ENCODE measurements at regions not wholly inside any gene's neighbourhood (a gene's known extent, or its start where the extent isn't known, plus 50 kb on each side); places are given as distances from the start of the nearest gene placed in this dataset.
A peak's percentile ranks its signal among the peaks of the same experiment; 100 is the strongest.
"Not testable (repeated sequence)": the region's sequence is repeated elsewhere in the genome, so short reads cannot be mapped to it uniquely, and the experiment has no call there.

- peak; percentile 41 for DNase-seq
Observed at GRCh38 chr10:53052521-53053164, 280.1 kb upstream of the MBL2 start.

- no peak for DNase-seq
Observed at GRCh38 chr10:53045315-53045714, 272.7 kb upstream of the MBL2 start.

- DNase-seq, result not testable (repeated sequence)
Observed at GRCh38 chr10:53035823-53036222, 263.2 kb upstream of the MBL2 start.

- DNase-seq, result no peak
Observed at GRCh38 chr10:53033396-53033795, 260.8 kb upstream of the MBL2 start.

GRCh38 chr10:53029872-53030849 lies 257.6 kb upstream of the MBL2 start:
- DNase-seq, result not testable (repeated sequence)

GRCh38 chr10:53029449-53029848 lies 256.9 kb upstream of the MBL2 start:
- no peak for DNase-seq

- DNase-seq, result not testable (repeated sequence)
Observed at GRCh38 chr10:53025765-53026164, 253.2 kb upstream of the MBL2 start.

GRCh38 chr10:53025172-53025711 lies 252.7 kb upstream of the MBL2 start:
- no peak for DNase-seq

GRCh38 chr10:53023411-53023810 lies 250.8 kb upstream of the MBL2 start:
- no peak for DNase-seq

- DNase-seq, result no peak
Observed at GRCh38 chr10:53022611-53023088, 250.1 kb upstream of the MBL2 start.

GRCh38 chr10:53013201-53013810 lies 240.7 kb upstream of the MBL2 start:
- no peak for DNase-seq

- DNase-seq, result no peak
Observed at GRCh38 chr10:53009961-53010907, 237.7 kb upstream of the MBL2 start.

GRCh38 chr10:53007527-53007842 lies 234.9 kb upstream of the MBL2 start:
- no peak for DNase-seq

- DNase-seq, result no peak
Observed at GRCh38 chr10:53006663-53007526, 234.3 kb upstream of the MBL2 start.

- DNase-seq, result no peak
Observed at GRCh38 chr10:53005612-53006345, 233.2 kb upstream of the MBL2 start.

GRCh38 chr10:53003094-53003493 lies 230.5 kb upstream of the MBL2 start:
- DNase-seq, result no peak

GRCh38 chr10:52999681-53000080 lies 227.1 kb upstream of the MBL2 start:
- DNase-seq, result no peak

GRCh38 chr10:52999258-52999657 lies 226.7 kb upstream of the MBL2 start:
- no peak for DNase-seq

- no peak for DNase-seq
Observed at GRCh38 chr10:52997007-52997406, 224.4 kb upstream of the MBL2 start.

GRCh38 chr10:52994370-52994769 lies 221.8 kb upstream of the MBL2 start:
- DNase-seq, result no peak
